Activated T-cell treated with anti-CD3 and anti-CD28 coated beads, Interleukin-2, amount 50 U/mL, for 24 hours (primary cell): ENCODE measurements at regions not wholly inside any gene's neighbourhood (a gene's known extent, or its start where the extent isn't known, plus 50 kb on each side); places are given as distances from the start of the nearest gene placed in this dataset.

Experiments
- DNase-seq: peaks from one replicate; pipeline ENCODE4 v3.0.0-alpha.2; 2020
- H3K27ac Mint-ChIP-seq: 2 replicates; pipeline ENCODE4 v1.8.0; 2020; ENCODE audit warnings: mild to moderate bottlenecking, mixed read lengths
- H3K27me3 Mint-ChIP-seq: 2 replicates; pipeline ENCODE4 v1.8.0; 2020; ENCODE audit warnings: mixed read lengths
- H3K36me3 Mint-ChIP-seq: 2 replicates; pipeline ENCODE4 v1.8.0; 2020; ENCODE audit warnings: low read depth, mixed read lengths
- H3K4me1 Mint-ChIP-seq: 2 replicates; pipeline ENCODE4 v1.8.0; 2020; ENCODE audit warnings: low read depth, mixed read lengths
- H3K4me3 Mint-ChIP-seq: 2 replicates; pipeline ENCODE4 v1.8.0; 2020; ENCODE audit warnings: mild to moderate bottlenecking, moderate library complexity, mixed read lengths
- H3K9me3 Mint-ChIP-seq: 2 replicates; pipeline ENCODE4 v1.8.0; 2020; ENCODE audit warnings: mixed read lengths

- H3K27ac Mint-ChIP-seq: no peak overlapping the region
- H3K36me3 Mint-ChIP-seq: no peaks in the 10 kb centered on the region
- DNase-seq: peak; percentile 91
Measured at GRCh38 chr1:869499-870244, 54.1 kb upstream of the SAMD11 start.

More at GRCh38 chr1:869499-870244, 54.1 kb upstream of the SAMD11 start:
- H3K27me3 Mint-ChIP-seq: peaks cover 39% of the 10 kb centered on the region
- H3K4me3 Mint-ChIP-seq: no peak overlapping the region
- H3K4me1 Mint-ChIP-seq: no peaks in the 10 kb centered on the region
- H3K9me3 Mint-ChIP-seq: no peaks in the 10 kb centered on the region
